OCI-LY1 (cell line): ENCODE measurements at regions not wholly inside any gene's neighbourhood (a gene's known extent, or its start where the extent isn't known, plus 50 kb on each side); places are given as distances from the start of the nearest gene placed in this dataset.

ENCODE experiments used
- EZH2 ChIP-seq: fragments of 200-600 bp; sonication (generic), shearing (Covaris generic); IDR thresholded peaks from 2 replicates; pipeline ENCODE4 v1.8.0; 2017; ENCODE audit warnings: borderline replicate concordance, mixed run types, mild to moderate bottlenecking, antibody characterized with exemption, low read length, moderate library complexity, mixed read lengths
- TF ChIP-seq, protein P1 (sequence below): fragments of 200-600 bp; sonication (generic), shearing (Covaris generic); IDR thresholded peaks from 2 replicates; pipeline ENCODE4 v1.5.1; 2017; ENCODE audit warnings: mild to moderate bottlenecking, antibody characterized with exemption, low read length, moderate library complexity, mixed read lengths

DNA sequence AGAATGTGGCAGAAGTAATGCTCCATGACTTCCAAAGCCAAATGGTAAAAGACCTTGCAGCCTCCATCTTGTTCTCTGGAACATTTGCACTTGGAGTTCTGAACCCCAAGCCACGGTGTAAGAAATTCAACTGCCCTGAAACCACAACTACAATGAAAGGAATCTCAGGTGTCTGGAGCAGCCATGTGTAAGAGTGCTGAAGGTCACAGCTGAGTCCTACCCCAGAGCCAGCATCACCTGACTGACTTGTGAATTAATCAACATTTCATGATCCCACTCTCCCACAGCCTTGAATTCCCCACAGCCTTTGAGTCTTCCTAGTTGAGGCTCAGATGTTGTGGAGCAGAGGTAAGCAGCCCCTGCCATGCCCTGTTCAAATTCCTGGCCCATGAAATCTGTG, 192.8 kb upstream of the CAMK1G start:
- TF ChIP-seq, protein P1, sequence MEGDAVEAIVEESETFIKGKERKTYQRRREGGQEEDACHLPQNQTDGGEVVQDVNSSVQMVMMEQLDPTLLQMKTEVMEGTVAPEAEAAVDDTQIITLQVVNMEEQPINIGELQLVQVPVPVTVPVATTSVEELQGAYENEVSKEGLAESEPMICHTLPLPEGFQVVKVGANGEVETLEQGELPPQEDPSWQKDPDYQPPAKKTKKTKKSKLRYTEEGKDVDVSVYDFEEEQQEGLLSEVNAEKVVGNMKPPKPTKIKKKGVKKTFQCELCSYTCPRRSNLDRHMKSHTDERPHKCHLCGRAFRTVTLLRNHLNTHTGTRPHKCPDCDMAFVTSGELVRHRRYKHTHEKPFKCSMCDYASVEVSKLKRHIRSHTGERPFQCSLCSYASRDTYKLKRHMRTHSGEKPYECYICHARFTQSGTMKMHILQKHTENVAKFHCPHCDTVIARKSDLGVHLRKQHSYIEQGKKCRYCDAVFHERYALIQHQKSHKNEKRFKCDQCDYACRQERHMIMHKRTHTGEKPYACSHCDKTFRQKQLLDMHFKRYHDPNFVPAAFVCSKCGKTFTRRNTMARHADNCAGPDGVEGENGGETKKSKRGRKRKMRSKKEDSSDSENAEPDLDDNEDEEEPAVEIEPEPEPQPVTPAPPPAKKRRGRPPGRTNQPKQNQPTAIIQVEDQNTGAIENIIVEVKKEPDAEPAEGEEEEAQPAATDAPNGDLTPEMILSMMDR: no peak
- no peak for TF ChIP-seq EZH2
